Prostate gland (tissue), 2 donors: ENCODE measurements at regions not wholly inside any gene's neighbourhood (a gene's known extent, or its start where the extent isn't known, plus 50 kb on each side); places are given as distances from the start of the nearest gene placed in this dataset.
"Not testable (repeated sequence)": the region's sequence is repeated elsewhere in the genome, so short reads cannot be mapped to it uniquely, and the experiment has no call there.

Experiments
- DNase-seq: peaks from one replicate; pipeline ENCODE4 v3.0.0-alpha.2; 2019; ENCODE audit warnings: low spot score
- H3K27ac ChIP-seq, 2 donors: fragments of 200-600 bp; sonication (generic); 2 replicates each; pipeline ENCODE4 v1.5.1; 2017 to 2019
- H3K27me3 ChIP-seq: fragments of 200-600 bp; sonication (generic); replicated peaks from 2 replicates; pipeline ENCODE4 v1.5.1; 2019; ENCODE audit not compliant: insufficient read depth
- H3K36me3 ChIP-seq, 2 donors: fragments of 200-600 bp; sonication (generic); 1 replicate in 1 of 2; 2 replicates in 1 of 2; pipeline versions ENCODE4 v1.5.1 to v1.8.1; 2017 to 2019
- H3K4me1 ChIP-seq: fragments of 200-600 bp; sonication (generic); replicated peaks from 2 replicates; pipeline ENCODE4 v1.5.1; 2019
- H3K4me3 ChIP-seq, 2 donors: fragments of 200-600 bp; sonication (generic); 2 replicates each; pipeline ENCODE4 v1.5.1; 2017 to 2019
- H3K9me3 ChIP-seq: fragments of 200-600 bp; sonication (generic); 2 replicates; pipeline ENCODE4 v1.5.1; 2017
- WGBS: methylation state at CpG from one replicate; pipeline ENCODE4 v1.1.5; 2018; 5-methylcytosine and 5-hydroxymethylcytosine counted together
- intact Hi-C: fragments of 100-400 bp; cut with DNase I; formaldehyde crosslinking; loops from one replicate; pipeline ENCODE4 v1.14.2; 2022

GRCh38 chr21:5114468-5114867, 5406.9 kb upstream of the TPTE start:
- H3K27ac ChIP-seq, H3K4me1 ChIP-seq, H3K27me3 ChIP-seq, intact Hi-C loops, DNase-seq, H3K9me3 ChIP-seq, H3K36me3 ChIP-seq, H3K4me3 ChIP-seq: not testable (repeated sequence)
- WGBS, result no CpG with 5 or more reads among the region's 8 CpGs

DNA sequence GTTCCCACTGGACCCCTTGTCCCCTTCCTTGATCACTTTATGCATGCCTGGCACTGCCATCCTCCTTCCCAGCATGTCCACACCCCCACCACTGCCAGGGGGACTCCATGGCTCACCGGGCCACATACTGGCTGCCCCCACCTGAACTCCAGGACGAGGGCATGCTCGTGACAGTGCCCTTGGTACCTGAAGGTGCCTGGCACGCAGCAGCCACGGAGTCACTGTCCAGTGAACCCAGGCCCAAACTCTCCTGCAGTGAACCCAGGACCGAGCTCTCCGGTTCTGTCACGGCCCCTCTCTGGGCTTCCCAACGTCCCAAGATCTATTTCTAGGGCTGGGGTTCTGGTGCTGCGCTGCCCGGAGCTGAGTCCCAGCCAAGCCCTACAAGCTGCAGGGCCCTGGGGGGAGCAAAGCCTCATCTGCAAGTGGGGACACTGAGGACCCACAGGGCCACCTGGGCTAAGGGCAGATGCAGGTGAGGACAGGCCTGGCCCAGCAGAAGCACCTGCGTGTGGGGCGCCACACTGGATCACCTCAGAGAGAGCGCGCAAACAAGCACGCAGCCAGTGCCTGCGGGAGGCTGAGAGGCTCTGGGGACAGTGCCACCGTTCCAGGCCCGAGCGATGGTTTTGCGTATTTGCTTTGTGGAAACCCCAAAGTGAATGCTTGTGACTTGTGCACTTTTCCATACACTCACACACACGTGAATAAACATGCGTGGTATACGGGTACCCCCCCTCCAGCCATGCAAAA, 5406.3 kb upstream of the TPTE start:
- DNase-seq, H3K27me3 ChIP-seq: not testable (repeated sequence)
- WGBS, result no CpG with 5 or more reads among the region's 24 CpGs

DNA sequence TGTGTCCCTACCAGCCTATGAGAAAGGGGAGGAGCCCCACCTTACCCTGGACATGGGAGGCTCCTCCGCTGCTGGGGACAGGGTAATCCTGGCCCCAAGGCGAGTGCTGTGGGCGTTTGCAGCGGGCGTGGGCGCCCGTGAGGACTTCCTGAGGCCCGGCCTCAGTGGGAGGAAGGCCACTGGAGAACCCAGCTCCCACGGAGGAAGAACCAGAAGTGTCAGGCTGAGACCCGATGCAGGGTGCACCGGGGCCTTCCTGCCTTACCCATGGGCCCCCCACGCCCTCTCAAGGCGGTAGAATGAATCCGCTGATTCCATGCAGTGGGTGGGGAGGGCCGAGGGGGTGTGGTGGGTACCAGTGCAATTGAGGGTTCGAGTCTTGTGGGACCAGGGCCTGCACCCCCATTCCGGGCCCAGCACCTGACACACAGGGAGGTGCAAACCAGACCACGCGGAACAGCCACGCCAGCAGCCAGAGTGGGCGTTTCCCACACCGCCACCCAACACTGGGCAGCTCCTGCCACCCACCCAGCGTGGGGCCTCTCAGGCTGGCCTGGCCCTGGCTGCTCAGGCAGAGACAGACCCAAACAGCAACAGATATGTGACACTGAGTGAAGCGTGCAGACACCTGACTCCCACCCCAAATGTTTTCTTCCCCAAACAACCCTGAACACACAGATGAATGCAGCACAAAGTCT, 5405.6 kb upstream of the TPTE start:
- H3K4me3 ChIP-seq, H3K36me3 ChIP-seq, DNase-seq, intact Hi-C loops, H3K9me3 ChIP-seq, H3K27ac ChIP-seq, H3K27me3 ChIP-seq, H3K4me1 ChIP-seq: not testable (repeated sequence)
- WGBS, result 70% methylated on average over 4 of the region's 24 CpGs

More for the DNA sequence above, 5406.3 kb upstream of the TPTE start:
- H3K9me3 ChIP-seq, intact Hi-C loops, H3K4me3 ChIP-seq, H3K4me1 ChIP-seq, H3K36me3 ChIP-seq, H3K27ac ChIP-seq: not testable (repeated sequence)

GRCh38 chr21:5116344-5117123, 5404.8 kb upstream of the TPTE start:
- no CpG with 5 or more reads among the region's 19 CpGs for WGBS
- H3K4me1 ChIP-seq, intact Hi-C loops, H3K36me3 ChIP-seq, H3K9me3 ChIP-seq, H3K27me3 ChIP-seq, H3K4me3 ChIP-seq, H3K27ac ChIP-seq, DNase-seq: not testable (repeated sequence)

GRCh38 chr21:5117135-5117534, 5404.2 kb upstream of the TPTE start:
- DNase-seq, H3K9me3 ChIP-seq, H3K27me3 ChIP-seq, H3K4me1 ChIP-seq, H3K36me3 ChIP-seq, intact Hi-C loops, H3K4me3 ChIP-seq, H3K27ac ChIP-seq: not testable (repeated sequence)
- 17% methylated on average over 5 of the region's 15 CpGs for WGBS

DNA sequence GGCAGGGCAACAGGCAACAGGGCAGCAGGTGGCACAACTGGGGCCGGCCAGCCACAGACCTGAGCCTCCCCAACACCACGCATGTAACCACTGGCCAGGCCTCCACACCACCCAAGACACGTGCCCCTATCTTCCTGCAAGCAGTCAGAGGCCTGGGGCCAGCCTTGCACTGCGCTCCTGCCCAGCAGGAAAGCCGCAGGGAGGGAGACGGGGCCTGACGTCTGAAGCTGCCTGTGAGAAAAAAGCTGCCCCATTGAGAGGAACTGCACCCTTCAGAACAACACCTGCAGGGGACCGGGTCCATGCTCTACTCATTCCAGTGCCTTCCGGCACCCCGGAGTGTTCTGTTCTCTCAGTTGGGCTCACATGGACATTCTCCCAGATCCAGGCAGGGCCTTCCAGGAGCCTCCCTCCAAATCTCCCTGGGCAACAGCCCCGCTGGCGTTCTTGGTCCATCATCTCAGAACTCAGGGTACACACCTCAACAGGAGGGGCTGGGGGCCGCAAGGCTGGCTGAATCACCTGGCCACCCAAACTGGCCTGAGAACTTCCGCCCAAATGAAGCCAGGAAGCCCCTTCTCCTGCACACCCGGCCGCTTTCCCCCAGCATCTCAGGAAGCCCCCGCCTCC, 5403.6 kb upstream of the TPTE start:
- no CpG with 5 or more reads among the region's 17 CpGs for WGBS
- H3K4me1 ChIP-seq, H3K9me3 ChIP-seq, DNase-seq, H3K36me3 ChIP-seq, H3K27ac ChIP-seq, H3K27me3 ChIP-seq, intact Hi-C loops, H3K4me3 ChIP-seq: not testable (repeated sequence)

DNA sequence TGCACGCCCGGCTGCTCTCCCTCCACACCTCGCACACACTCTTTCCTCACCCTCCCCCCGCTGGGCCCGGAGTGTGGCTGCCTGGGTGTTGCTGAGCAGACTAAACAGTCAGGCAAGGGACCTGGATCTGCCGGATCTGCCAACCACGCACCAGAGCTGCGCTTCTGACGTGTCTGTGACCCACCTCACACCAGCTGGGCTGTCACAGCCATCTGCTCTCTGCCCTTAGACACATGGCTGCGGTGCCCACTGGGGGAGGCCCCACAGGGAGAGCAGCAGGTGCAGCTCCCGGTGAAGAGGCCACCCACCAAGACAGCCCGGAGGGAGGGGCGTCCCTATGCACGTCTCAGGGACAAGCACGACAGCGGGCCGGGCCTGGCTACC, 5403.1 kb upstream of the TPTE start:
- intact Hi-C loops, H3K9me3 ChIP-seq, H3K4me3 ChIP-seq, DNase-seq, H3K27ac ChIP-seq, H3K27me3 ChIP-seq, H3K4me1 ChIP-seq, H3K36me3 ChIP-seq: not testable (repeated sequence)
- no CpG with 5 or more reads among the region's 17 CpGs for WGBS

DNA sequence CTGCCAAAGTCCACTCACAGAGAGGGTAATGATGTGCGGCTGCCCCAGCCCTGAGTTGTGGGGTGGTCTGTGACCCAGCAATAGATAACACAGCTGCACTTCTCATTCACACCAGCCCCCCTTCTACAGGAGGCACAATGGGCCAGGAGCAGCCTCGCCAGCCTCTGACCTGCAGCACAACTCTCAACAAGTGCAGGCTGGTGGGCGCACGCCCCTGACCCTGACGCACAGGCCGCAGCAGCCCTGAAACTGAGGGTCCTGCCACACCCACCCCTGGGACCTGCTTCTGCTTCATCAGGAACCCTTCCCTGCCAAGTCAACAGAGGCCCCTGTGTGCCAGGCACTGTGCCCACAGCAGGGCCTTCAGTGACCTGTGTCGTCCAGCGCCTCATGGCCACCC, 5402.2 kb upstream of the TPTE start:
- H3K27me3 ChIP-seq, H3K4me3 ChIP-seq, H3K4me1 ChIP-seq, DNase-seq, H3K36me3 ChIP-seq, H3K27ac ChIP-seq, H3K9me3 ChIP-seq, intact Hi-C loops: not testable (repeated sequence)
- 89% methylated on average over 5 of the region's 8 CpGs for WGBS

- H3K9me3 ChIP-seq, DNase-seq, H3K27ac ChIP-seq, intact Hi-C loops, H3K27me3 ChIP-seq, H3K4me3 ChIP-seq, H3K36me3 ChIP-seq, H3K4me1 ChIP-seq: not testable (repeated sequence)
- 40% methylated on average over 1 of the region's 14 CpGs for WGBS
These were observed 5400.0 kb upstream of the TPTE start for GRCh38 chr21:5121399-5121798.

- H3K27me3 ChIP-seq, intact Hi-C loops, H3K4me3 ChIP-seq, H3K27ac ChIP-seq, DNase-seq, H3K4me1 ChIP-seq, H3K9me3 ChIP-seq, H3K36me3 ChIP-seq: not testable (repeated sequence)
- no CpG with 5 or more reads among the region's 16 CpGs for WGBS
These were observed 5399.5 kb upstream of the TPTE start for GRCh38 chr21:5121849-5122248.
